ENCODE measurements at regions not wholly inside any gene's neighbourhood (a gene's known extent, or its start where the extent isn't known, plus 50 kb on each side); places are given as distances from the start of the nearest gene placed in this dataset.

DNA sequence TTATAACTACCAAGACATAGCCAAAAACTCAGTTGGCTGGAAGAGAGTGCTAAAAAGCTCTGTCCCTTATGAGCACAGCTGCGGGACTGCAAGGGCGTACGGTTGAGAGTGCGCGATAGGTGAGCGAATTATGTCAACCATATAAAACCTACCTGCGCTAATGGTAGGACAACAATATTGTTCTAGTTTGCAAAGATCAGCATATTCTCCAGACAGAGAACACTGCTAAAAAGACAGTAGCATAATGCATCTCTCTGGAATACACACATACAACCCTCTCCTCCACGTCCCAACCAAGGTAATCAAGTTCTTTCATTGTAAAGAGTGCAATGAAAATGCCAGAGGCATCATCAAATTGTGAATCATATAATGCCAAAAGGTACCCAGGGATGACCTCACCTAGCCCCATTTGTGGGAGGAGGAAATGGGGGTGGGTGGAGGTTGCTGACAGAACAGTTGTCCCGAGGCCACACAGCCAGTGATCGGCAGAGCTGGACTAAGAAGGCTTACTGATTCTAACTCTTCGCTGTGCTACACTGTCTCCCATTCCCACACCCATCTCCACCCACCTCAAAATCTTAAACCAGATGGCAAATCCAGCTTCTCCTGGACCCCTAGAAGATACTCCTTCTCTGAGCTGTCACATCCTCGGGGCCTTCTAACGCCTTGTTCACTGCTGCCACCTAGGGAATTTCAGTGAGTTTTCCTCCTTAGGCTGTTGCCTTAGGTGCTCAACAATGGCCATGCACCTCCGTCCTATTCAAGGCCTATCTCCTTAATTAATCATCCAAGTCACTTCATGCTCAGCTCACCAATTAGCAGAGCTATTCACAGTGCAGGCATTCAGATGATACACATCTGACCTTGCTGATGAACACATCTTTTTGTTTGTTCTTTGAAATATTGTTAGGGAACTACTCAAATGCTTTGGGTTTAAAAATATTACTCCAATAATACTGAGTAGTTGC, 60.7 kb downstream of the RPL22L1 start:
- TF ChIP-seq, protein P1, sequence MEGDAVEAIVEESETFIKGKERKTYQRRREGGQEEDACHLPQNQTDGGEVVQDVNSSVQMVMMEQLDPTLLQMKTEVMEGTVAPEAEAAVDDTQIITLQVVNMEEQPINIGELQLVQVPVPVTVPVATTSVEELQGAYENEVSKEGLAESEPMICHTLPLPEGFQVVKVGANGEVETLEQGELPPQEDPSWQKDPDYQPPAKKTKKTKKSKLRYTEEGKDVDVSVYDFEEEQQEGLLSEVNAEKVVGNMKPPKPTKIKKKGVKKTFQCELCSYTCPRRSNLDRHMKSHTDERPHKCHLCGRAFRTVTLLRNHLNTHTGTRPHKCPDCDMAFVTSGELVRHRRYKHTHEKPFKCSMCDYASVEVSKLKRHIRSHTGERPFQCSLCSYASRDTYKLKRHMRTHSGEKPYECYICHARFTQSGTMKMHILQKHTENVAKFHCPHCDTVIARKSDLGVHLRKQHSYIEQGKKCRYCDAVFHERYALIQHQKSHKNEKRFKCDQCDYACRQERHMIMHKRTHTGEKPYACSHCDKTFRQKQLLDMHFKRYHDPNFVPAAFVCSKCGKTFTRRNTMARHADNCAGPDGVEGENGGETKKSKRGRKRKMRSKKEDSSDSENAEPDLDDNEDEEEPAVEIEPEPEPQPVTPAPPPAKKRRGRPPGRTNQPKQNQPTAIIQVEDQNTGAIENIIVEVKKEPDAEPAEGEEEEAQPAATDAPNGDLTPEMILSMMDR (conservative IDR thresholded peaks at IDR 0.05; ENCODE audit: low read length), result peak; percentile 74
- TF ChIP-seq EZH2phosphoT487 (IDR thresholded peaks at IDR 0.05; ENCODE audit: borderline replicate concordance), result no peak
